Bone marrow (tissue), 2 donors: ENCODE measurements at regions not wholly inside any gene's neighbourhood (a gene's known extent, or its start where the extent isn't known, plus 50 kb on each side); places are given as distances from the start of the nearest gene placed in this dataset.

Source experiments
- DNase-seq, 2 donors: peaks; one replicate each; lab custom pipeline; 2025; lab: John Stamatoyannopoulos, UW

DNA sequence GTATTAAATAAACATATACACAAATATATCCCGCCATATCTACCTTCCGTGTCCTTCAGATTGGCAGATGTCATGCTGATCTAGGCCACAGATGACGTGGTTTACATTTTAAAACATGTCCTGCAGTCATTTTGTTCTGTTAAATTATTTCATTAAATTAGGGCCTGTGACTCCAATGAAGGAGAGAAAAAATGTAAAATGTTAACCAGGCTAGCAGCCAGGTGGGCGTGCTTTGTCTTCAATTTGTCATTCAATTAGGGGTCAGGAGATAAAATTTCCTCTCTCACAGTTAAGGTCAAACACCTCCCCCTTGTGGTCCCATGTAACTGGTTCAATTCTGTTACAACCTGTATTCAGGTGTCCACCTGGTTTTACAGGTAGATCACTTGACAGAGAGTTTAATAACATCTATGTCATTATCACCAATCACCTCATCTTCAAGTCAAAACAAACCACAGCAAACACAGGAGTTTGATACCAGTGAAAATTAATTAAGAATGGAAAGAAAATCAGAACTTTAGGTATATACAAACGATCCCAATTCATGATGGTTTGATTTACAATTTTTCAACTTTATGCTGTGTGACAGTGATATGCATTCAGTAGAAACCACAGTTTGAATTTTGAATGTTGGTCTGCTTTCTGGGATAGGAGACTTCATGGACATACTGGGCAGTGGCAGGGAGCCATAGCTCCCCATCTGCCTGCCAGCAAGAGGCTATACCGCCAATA is 339.4 kb downstream of the CMPK2 start:
- DNase-seq: no peak

- no peak for DNase-seq
Measured at GRCh38 chr2:6531304-6531703, 334.4 kb downstream of the CMPK2 start.

DNA sequence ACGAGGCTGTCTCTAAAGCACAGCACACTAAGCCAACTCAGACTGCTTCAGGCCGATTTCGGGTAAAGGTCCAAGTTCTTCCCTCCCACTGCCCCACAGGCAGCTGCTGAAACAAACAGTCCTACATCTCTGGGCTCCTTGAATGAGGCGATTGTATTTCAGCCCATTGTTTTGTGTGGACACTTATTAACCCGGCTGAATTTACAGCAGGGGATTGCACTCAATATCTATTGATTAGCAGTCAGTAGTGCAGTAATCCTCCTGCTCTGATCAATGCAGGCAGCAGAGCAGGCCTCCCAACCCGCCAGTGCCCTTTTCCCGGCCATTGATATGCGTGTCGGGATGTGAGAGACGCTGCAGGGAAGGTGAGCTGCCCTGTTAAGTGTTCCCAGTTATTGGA is 330.1 kb downstream of the CMPK2 start:
- DNase-seq: no peak

DNA sequence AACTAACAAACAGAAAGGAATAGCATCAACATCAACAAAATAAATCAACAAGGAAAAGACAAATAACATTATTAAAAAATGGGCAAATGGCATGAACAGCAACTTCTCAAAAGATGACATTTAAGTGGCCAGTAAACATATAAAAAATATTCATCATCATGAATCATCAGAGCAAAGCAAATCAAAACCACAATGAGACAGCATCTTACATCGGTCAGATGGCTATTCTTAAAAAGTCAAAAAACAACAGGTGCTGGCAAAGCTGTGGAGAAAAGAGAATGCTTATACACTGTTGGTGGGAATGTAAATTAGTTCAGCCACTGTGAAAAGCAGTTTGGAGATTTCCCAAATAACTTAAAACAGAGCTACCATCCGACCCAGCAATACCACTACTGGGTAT is 327.1 kb downstream of the CMPK2 start:
- DNase-seq: no peak

DNA sequence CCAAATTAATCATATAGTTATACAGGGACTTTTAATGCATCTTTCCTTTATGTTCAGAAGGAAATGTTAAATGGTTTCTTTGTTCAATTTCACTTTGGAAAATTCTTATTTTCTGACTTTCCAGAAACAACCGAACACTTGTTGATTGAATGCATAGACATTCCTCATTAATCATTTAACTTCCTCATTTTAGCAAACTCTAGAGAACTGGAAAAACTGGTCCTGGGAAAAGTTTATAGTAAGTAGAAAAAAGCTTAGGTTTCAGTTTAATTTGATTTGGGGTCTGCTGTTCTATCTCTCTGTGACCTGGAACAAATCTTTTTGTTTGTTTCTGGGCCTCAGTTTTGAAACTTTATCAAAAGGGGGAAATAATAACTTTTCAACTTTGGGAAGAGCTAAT is 320.4 kb downstream of the CMPK2 start:
- DNase-seq: no peak

GRCh38 chr2:6545795-6546194 is 319.9 kb downstream of the CMPK2 start:
- DNase-seq: no peak

GRCh38 chr2:6554466-6554865 is 311.2 kb downstream of the CMPK2 start:
- no peak for DNase-seq

DNA sequence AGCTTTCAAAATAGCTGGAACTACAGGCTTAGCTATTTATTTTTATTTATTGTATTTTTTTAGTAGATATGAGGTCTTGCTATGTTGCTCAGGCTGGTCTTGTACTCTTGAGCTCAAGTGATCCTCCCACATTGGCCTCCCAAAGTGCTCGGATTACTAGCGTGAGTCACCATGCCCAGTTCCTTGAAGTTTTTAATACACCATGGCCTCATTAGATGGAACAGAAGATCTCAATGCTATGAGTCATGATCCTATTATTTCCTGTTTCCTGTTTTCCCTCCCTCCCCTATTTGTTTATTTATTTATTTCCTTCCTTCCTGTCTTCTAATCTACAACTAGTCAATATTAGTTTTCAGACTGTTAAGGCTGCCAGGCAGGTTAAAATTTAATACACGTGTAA is 309.0 kb downstream of the CMPK2 start:
- DNase-seq: no peak

DNA sequence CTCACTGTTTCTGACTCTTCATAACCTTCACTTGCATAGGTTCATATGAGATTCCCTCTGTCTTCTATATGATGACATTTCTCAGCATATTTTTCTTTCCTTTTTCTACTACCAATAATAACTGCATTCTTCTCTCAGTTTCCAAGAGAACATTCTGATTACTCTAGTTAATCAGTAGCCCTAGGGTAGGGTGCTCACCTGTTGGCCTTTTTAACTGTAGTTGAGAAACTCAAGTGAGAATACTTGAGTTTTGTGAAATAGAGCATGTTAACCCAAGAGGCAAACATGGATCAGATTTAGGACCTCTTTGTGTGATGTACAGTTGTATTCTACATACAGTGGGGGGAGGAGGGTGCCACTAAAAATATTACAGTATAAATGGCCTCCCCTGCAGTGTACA is 308.0 kb downstream of the CMPK2 start:
- no peak for DNase-seq

DNA sequence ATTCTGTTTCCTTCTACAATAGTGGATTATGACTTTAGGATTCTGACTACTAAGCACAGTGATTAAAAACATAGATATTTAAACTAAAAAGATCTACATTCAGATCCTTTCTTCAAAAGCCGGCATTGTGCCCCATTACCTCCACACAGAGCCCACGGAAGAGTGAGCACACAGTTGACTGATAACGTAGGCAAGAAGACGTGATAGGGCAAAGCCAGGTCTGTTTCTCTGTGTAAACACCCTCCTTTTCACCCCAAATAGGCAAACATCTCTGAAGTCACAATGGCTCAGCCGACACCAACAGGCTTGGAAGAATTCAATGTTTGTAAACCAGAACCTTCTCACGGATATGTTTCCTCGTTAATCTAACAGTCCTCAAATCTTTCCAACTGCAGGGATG is 302.9 kb downstream of the CMPK2 start:
- no peak for DNase-seq

GRCh38 chr2:6564326-6564725 is 301.4 kb downstream of the CMPK2 start:
- DNase-seq: no peak

- no peak for DNase-seq
Measured at GRCh38 chr2:6574121-6574520, 291.6 kb downstream of the CMPK2 start.

DNA sequence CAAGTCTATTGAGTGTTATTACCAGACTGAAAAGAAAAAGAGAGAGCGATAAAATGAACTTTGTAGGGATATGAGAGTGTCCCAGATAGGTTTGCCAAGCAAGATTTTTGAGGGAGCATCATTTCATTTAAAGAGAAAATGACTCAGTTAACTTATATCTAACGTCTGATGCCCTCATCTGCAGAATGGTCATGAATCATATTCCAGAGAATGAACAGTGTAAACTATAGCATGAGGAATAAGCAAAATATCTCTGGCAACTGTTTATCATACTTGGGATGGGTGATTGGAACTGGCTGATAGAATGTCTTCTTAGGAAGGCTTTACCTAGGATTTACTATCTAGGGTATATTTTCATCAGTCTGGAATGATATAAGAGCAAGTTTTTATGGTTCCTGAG is 289.4 kb downstream of the CMPK2 start:
- no peak for DNase-seq

- no peak for DNase-seq
Measured at GRCh38 chr2:6577960-6578359, 287.7 kb downstream of the CMPK2 start.

GRCh38 chr2:6578416-6578815 is 287.3 kb downstream of the CMPK2 start:
- DNase-seq: no peak

GRCh38 chr2:6579281-6579680 is 286.4 kb downstream of the CMPK2 start:
- DNase-seq: no peak

DNA sequence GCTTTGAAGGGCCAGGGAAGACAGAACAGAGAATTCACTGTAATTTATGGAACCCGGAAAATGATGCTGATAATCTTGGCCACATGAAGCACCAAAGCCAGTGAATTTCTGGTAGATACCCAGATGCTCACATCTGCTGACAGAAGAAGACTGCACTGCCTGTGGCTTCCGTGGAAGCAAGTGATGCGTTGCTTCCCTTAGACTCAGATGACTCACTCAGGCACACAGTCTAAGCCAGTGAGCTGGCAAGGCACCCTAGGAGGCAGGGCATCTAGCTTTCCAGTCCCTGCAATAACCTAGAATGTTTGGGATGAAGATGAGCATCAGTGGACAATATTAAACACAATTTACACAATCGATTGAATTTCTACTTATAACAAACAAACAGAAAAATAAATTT is 284.7 kb downstream of the CMPK2 start:
- no peak for DNase-seq

DNA sequence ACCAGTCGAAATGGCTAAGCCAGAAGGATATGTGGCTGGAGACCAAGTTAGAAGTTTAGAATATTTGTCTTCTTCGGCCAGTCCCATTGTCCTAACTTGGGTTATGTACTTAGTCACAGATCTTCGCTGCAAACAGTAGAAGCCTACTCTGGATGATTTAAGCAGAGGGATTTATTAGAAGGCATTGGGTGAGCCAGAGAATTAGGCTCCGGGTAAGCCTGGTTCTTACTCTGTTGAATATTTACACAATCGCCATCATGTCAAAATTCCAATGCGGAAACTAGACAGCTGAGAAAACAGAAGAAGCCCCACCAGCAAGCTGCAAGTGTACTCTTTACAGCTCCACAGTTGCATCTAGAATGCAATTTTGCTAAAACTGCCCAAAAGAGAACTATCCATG is 276.6 kb downstream of the CMPK2 start:
- no peak for DNase-seq

GRCh38 chr2:6590442-6590841 is 275.3 kb downstream of the CMPK2 start:
- DNase-seq: no peak

- no peak for DNase-seq
Measured at GRCh38 chr2:6602471-6602870, 263.2 kb downstream of the CMPK2 start.

- no peak for DNase-seq
Measured at GRCh38 chr2:6605836-6606505, 259.7 kb downstream of the CMPK2 start.

DNA sequence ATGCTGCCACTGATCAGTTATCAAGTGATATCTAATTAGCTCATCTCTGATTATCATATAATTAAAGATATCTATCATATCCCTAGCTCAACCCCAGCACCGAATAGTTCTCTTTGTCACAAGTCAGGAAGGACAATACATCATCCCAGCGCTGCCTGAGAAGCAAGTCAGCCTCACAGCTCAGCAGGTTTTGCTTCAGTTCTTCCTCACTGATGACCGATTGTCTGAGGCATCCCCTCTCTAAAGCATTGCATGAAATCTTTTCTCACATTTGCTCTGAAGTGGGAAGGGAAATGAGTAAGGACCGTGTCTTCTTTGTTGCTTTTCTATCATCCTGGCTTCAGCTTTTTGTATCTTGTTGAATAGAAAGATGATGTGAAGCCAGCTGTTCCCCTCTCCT is 247.9 kb downstream of the CMPK2 start:
- no peak for DNase-seq

GRCh38 chr2:6618201-6618600 is 247.5 kb downstream of the CMPK2 start:
- no peak for DNase-seq

DNA sequence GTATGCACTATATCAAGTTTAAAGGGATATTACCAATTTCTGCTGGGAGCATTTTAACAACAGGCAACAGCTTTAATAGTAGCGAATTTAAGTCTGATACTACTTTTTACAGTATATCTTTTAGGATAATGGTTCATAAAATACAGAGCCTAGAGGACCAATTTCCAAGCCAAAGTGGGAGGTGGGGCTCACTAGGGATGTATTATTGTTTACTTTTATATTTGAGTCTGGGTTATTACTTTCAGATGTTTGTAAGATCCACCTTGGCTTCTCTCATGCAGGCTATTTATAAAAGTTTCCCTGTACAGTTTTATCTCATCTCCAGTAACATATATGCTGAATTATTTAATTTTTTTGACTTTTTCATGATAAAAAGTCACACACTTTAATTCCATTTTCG is 242.0 kb downstream of the CMPK2 start:
- no peak for DNase-seq
